Endothelial cell of umbilical vein (primary cell): ENCODE measurements at regions not wholly inside any gene's neighbourhood (a gene's known extent, or its start where the extent isn't known, plus 50 kb on each side); places are given as distances from the start of the nearest gene placed in this dataset.

Source experiments
- CTCF ChIP-seq, 2 donors: IDR thresholded peaks; 1 replicate in 1 of 2; 2 replicates in 1 of 2; pipeline ENCODE4 v1.5.1; 2011; ENCODE audit warnings: low read length in 2 of 2, mild to moderate bottlenecking in 2 of 2, moderate library complexity in 2 of 2, control low read depth in 1 of 2, inconsistent platforms in 1 of 2, low read depth in 1 of 2; ENCODE audit not compliant: insufficient read depth in 1 of 2; ENCODE audit errors: extremely low read depth in 1 of 2
- EZH2 ChIP-seq: IDR thresholded peaks from 2 replicates; pipeline ENCODE4 v1.6.1; 2012; ENCODE audit warnings: borderline replicate concordance, low read depth, mild to moderate bottlenecking, moderate library complexity, low read length, inconsistent platforms; ENCODE audit not compliant: severe bottlenecking
- FOS ChIP-seq: IDR thresholded peaks from 2 replicates; pipeline ENCODE4 v1.6.1; 2011; ENCODE audit warnings: mild to moderate bottlenecking, low read length, moderate library complexity, borderline replicate concordance; ENCODE audit not compliant: insufficient read depth
- GATA2 ChIP-seq: IDR thresholded peaks from 2 replicates; pipeline ENCODE4 v1.7.0; 2011; ENCODE audit warnings: low read depth, mild to moderate bottlenecking, moderate library complexity, mixed read lengths, low read length; ENCODE audit not compliant: insufficient read length, insufficient read depth
- JUN ChIP-seq: IDR thresholded peaks from 2 replicates; pipeline ENCODE4 v1.6.1; 2011; ENCODE audit warnings: borderline replicate concordance, low read depth; ENCODE audit not compliant: insufficient read length, insufficient read depth
- MAX ChIP-seq: IDR thresholded peaks from 2 replicates; pipeline ENCODE4 v1.6.1; 2011; ENCODE audit not compliant: insufficient read depth, insufficient read length
- MYC ChIP-seq: IDR thresholded peaks from one replicate; pipeline ENCODE4 v1.6.1; 2011; ENCODE audit warnings: mild to moderate bottlenecking, low read depth, low read length
- POLR2A ChIP-seq: IDR thresholded peaks from 2 replicates; pipeline ENCODE4 v1.6.1; 2012; ENCODE audit warnings: low read depth, mild to moderate bottlenecking, control low read depth, low read length
- POLR2AphosphoS5 ChIP-seq: IDR thresholded peaks from 2 replicates; pipeline ENCODE4 v1.6.1; 2012; ENCODE audit warnings: low read depth, mild to moderate bottlenecking, control low read depth, low read length, moderate library complexity; ENCODE audit not compliant: insufficient read depth

GRCh38 chr7:67478066-67478465 lies 481.4 kb downstream of the TYW1 start:
- TF ChIP-seq POLR2AphosphoS5 (no peak), CTCF (IDR thresholded peaks at IDR 0.05; ENCODE audit: extremely low read depth in 1 of 2, insufficient read depth in 1 of 2, low read depth in 1 of 2, low read length in 2 of 2) (no peak), EZH2 (no peak), POLR2A (no peak), JUN (no peak), GATA2 (no peak), FOS (no peak), MYC (no peak), MAX (no peak)
